AG09319 (cell line): ENCODE measurements at regions not wholly inside any gene's neighbourhood (a gene's known extent, or its start where the extent isn't known, plus 50 kb on each side); places are given as distances from the start of the nearest gene placed in this dataset.

Source experiments
- DNase-seq: peaks from one replicate; pipeline ENCODE4 v3.0.0-alpha.2; 2010; ENCODE audit warnings: low read depth; ENCODE audit errors: extremely low read depth
- TF ChIP-seq, protein P1 (sequence below): IDR thresholded peaks from 2 replicates; pipeline ENCODE4 v1.5.1; 2011; ENCODE audit warnings: low read depth, mild to moderate bottlenecking, inconsistent platforms, low read length, moderate library complexity

DNA sequence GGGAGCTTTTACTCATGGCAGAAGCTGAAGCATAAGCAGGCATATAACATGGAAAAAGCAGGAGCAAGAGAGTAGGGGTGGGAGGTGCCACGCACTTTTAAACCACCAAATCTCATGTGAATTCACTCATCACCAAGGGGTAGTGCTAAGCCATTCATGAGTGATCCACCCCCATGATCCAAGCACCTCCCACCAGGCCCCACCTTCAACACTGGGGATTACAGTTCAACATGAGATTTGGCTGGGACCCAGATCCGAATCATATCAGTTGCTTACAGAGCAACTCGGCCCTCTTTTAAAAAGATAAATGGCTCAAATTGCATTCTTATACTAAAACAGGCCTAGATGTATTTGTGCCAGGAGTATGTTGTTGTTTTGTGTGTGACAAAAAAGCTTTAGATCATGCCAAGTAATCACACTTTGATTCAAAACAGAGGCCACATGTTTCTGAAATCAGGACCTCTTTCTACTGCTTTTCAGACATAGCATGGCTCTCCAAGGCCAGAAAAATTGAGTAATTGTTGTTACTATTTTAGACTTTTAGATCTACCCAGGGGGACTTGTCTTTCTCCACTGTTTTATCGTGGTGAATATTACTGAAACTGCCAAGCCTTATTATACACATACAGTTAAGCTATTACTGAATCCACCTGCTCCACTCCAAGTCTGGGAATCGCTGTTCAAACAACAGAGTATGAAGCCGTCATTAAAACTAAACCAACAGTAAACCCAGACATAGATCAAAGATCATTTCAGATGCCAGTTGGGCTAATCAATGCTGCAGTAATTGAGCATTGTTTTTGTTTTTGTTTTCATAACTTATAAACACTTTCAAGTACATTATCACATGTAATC, 163.3 kb downstream of the KCNJ2 start:
- TF ChIP-seq, protein P1, sequence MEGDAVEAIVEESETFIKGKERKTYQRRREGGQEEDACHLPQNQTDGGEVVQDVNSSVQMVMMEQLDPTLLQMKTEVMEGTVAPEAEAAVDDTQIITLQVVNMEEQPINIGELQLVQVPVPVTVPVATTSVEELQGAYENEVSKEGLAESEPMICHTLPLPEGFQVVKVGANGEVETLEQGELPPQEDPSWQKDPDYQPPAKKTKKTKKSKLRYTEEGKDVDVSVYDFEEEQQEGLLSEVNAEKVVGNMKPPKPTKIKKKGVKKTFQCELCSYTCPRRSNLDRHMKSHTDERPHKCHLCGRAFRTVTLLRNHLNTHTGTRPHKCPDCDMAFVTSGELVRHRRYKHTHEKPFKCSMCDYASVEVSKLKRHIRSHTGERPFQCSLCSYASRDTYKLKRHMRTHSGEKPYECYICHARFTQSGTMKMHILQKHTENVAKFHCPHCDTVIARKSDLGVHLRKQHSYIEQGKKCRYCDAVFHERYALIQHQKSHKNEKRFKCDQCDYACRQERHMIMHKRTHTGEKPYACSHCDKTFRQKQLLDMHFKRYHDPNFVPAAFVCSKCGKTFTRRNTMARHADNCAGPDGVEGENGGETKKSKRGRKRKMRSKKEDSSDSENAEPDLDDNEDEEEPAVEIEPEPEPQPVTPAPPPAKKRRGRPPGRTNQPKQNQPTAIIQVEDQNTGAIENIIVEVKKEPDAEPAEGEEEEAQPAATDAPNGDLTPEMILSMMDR = no peak
- DNase-seq = no peak

DNA sequence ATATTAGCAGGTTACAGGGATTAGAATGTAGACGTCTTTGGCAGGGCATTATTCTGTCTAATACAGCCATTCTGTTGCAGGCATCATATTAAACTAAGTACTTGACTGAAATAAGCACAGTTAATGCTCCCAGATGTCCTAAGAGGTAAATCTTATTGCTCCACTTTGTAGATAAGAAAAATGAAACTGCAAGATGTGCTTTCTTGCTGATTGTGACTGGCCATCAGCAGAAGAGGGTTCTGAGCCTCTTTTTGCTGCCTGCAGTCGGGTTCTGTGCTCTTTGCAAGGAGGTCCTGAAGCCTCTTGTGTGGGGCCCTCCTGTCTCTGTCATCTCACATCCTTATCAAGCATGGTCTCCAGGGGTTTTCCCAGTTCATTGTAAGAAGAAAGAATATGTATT, 167.1 kb downstream of the KCNJ2 start:
- DNase-seq = no peak
- TF ChIP-seq, protein P1 = no peak

DNA sequence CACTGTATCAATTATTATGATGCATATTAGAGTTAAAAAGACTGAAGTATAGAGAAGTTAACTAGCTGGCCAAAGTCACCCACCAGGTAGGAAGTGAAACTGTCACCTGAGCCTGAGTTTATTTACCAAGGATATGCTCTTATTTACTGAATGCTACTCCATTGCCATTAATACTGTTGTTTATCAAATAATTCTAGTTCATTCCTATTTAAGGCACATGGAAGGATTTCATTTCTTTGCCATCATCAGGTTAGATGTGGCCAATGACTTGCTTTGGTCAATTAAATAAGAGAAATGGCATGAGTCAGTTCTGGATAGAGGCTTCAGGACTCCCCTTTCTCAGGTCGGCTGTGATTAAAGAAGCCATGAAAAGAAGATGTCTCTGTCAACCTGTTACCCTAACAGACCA, 169.6 kb downstream of the KCNJ2 start:
- DNase-seq = no peak
- TF ChIP-seq, protein P1 = no peak

DNA sequence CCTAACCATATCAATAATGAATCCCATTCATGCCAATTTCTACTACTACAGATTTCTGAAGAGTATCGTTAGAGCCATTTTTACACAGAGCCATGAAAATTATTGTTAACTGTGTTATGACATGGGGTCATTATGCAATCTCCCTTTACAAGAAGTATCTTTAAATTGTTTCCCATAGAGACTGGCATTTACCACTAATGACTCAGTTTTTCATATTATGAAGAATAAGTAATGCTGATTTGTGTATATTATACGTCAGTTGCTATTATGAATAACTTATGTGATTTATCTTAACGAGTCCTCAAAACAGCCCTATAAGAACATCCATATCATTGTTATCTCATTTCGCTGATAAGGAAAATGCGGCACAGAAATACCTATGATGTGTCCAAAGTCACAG, 173.8 kb downstream of the KCNJ2 start:
- TF ChIP-seq, protein P1 = no peak
- DNase-seq = no peak

DNA sequence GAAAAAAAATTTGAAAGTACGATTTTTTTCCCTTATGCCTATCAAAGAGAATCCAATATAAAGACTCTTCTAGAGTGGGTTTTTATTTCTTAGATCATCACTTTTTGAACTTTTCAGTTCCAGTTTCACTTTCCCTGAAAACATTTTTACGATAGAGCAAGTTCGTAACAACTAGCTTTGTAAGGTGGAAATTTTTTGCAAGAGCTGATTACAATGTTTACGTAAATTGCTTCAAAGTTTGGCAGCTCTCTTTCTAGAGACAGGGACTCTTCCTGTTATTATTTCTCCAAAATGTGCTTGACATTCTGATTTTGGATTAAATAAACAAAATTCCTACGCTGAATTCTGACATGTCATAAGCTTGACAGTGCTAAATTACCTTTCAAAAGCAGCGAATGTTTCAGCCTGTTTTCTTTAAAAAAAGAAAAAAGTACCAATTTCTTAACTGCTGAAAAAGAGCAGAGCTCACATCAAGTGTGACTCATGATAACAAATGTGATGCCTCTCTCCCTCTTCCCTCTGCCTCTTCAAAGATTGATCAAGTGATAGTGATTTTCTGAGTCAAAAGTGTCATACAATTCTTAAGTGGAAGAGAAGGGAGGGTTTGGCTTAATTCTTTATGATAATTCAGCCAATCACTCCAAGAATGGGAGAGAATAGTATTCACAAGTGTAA, 175.2 kb downstream of the KCNJ2 start:
- no peak for DNase-seq
- TF ChIP-seq, protein P1 = no peak

DNA sequence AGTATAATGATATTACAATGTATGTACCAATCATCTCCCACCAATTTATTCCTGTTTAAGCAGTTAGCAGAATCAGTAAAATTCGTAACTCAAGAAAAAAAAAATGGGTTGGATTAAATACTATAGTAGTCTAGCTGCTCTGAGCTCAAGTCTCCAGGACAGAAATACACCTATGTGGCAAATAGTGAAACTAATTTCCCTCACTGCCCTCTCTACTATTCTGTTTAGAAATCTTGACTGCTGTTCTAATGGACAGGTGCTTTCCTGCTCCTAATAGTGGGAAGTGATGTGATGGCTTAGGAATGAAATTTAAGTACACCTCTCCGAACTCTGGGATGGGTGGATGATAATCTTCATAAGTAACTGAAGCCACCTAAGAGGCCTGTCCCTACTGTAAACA, 175.7 kb downstream of the KCNJ2 start:
- TF ChIP-seq, protein P1 = no peak
- no peak for DNase-seq

DNA sequence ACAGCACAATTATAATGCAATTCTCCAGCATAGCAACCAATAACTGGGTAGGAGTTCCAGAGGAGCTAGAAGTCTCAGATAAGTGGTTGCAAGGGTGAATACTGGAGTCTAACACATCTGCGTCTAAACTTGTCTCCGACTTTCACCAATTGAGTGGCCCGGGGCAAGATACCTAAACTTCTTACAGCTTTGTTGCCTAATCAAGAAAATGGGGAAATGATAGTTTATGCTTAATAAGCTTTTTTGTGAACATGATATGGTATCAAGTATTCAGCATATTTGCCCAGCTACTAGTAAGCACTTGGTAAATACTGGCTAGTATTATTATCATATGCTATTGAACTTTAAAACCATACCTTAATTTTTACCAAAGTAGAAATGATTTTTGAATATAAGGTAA, 183.5 kb downstream of the KCNJ2 start:
- no peak for DNase-seq
- TF ChIP-seq, protein P1 = no peak
